HEK293T (cell line): ENCODE measurements at regions not wholly inside any gene's neighbourhood (a gene's known extent, or its start where the extent isn't known, plus 50 kb on each side); places are given as distances from the start of the nearest gene placed in this dataset.

ENCODE experiments used
- CTCF ChIA-PET: fragments of 350-600 bp; formaldehyde crosslinking; extraction: SDS; loops from one replicate; lab custom pipeline; 2021; ENCODE audit warnings: antibody characterized with exemption, inconsistent platforms; lab: Yijun Ruan, JAX
- POLR2A ChIA-PET: fragments of 350-600 bp; formaldehyde crosslinking; extraction: SDS; loops from one replicate; lab custom pipeline; 2020; ENCODE audit warnings: antibody characterized with exemption, inconsistent platforms; lab: Yijun Ruan, JAX
- DNase-seq: peaks from one replicate; pipeline ENCODE4 v3.0.0; 2012; ENCODE audit warnings: mixed read lengths; ENCODE audit errors: extremely low spot score
- ARNT ChIP-seq: fragments of 450-650 bp; IDR thresholded peaks from 2 replicates; pipeline ENCODE4 v1.6.1; 2017; ENCODE audit warnings: mild to moderate bottlenecking
- BHLHE40 ChIP-seq: fragments of 450-650 bp; IDR thresholded peaks from 2 replicates; pipeline ENCODE4 v1.6.1; 2016; ENCODE audit warnings: mild to moderate bottlenecking, moderate library complexity, borderline replicate concordance
- CTBP1 ChIP-seq: fragments of 450-650 bp; IDR thresholded peaks from 2 replicates; pipeline ENCODE4 v1.6.1; 2016; ENCODE audit warnings: borderline replicate concordance
- ELF4 ChIP-seq: fragments of 450-650 bp; IDR thresholded peaks from 2 replicates; pipeline ENCODE4 v1.6.1; 2017; ENCODE audit warnings: antibody characterized with exemption
- FOXA1 ChIP-seq: fragments of 450-650 bp; IDR thresholded peaks from 2 replicates; pipeline ENCODE4 v1.6.1; 2016; ENCODE audit warnings: mild to moderate bottlenecking
- FOXK2 ChIP-seq: fragments of 450-650 bp; IDR thresholded peaks from 2 replicates; pipeline ENCODE4 v1.6.1; 2016; ENCODE audit warnings: mild to moderate bottlenecking
- FOXM1 ChIP-seq: fragments of 450-650 bp; IDR thresholded peaks from 2 replicates; pipeline ENCODE4 v1.6.1; 2017; ENCODE audit warnings: mild to moderate bottlenecking, borderline replicate concordance
- HDGF ChIP-seq: fragments of 450-650 bp; IDR thresholded peaks from 2 replicates; pipeline ENCODE4 v1.6.1; 2017; ENCODE audit warnings: antibody characterized with exemption, borderline replicate concordance
- L3MBTL2 ChIP-seq: fragments of 450-650 bp; conservative IDR thresholded peaks from 2 replicates; pipeline ENCODE4 v1.6.1; 2016; ENCODE audit warnings: mild to moderate bottlenecking
- LEF1 ChIP-seq: fragments of 450-650 bp; IDR thresholded peaks from 2 replicates; pipeline ENCODE4 v1.6.1; 2017; ENCODE audit warnings: mild to moderate bottlenecking, borderline replicate concordance
- NFRKB ChIP-seq: fragments of 450-650 bp; IDR thresholded peaks from 2 replicates; pipeline ENCODE4 v1.6.1; 2016; ENCODE audit warnings: mild to moderate bottlenecking, moderate library complexity
- SP1 ChIP-seq: fragments of 450-650 bp; IDR thresholded peaks from 2 replicates; pipeline ENCODE4 v1.6.1; 2017
- SUZ12 ChIP-seq: fragments of 450-650 bp; IDR thresholded peaks from 2 replicates; pipeline ENCODE4 v1.6.1; 2016; ENCODE audit warnings: mild to moderate bottlenecking
- TARDBP ChIP-seq: fragments of 450-650 bp; IDR thresholded peaks from 2 replicates; pipeline ENCODE4 v1.6.1; 2016
- ZNF384 ChIP-seq: fragments of 450-650 bp; IDR thresholded peaks from 2 replicates; pipeline ENCODE4 v1.6.1; 2016
- TF ChIP-seq, protein P1 (sequence below): fragments of 450-650 bp; IDR thresholded peaks from 2 replicates; pipeline ENCODE4 v1.6.1; 2016

- no peak for DNase-seq
- TF ChIP-seq ZNF384 (no peak), TARDBP (no peak)
- ChIA-PET POLR2A (no interaction called here), CTCF (no interaction called here)
Measured at GRCh38 chr11:32317643-32318042, 117.7 kb downstream of the WT1 start.

GRCh38 chr11:32318071-32319055, 117.0 kb downstream of the WT1 start:
- ChIA-PET CTCF (no interaction called here), POLR2A (no interaction called here)
- TF ChIP-seq CTBP1: no peak
- no peak for TF ChIP-seq LEF1
- no peak for TF ChIP-seq ARNT
- TF ChIP-seq FOXK2: no peak
- no peak for TF ChIP-seq ELF4
- TF ChIP-seq HDGF: no peak
- no peak for DNase-seq

DNA sequence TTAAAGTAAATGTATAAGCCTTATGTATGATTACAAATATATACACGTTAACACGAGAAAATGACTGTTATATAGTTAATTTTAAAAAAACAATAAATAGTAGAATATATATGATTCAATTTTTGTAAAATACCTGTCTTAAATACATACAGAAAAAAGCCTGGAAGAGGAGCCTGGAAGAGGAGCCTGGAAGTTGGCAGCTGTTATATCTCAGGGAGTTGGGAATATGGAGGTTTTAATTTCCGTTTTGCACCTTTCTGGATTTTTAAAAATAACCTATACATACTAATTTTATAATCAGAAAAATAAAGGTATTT, 111.6 kb downstream of the WT1 start:
- POLR2A ChIA-PET: no interaction called here
- CTCF ChIA-PET: interaction anchor here (0.6 to 1.1 kb wide), 8 partner anchors 11 to 738 kb away, joined by 3 to 4 read pairs (median 3); no protein-coding TSS in a partner anchor
- no peak for DNase-seq
- no peak for TF ChIP-seq ARNT
- TF ChIP-seq NFRKB: no peak
- TF ChIP-seq FOXK2: no peak

GRCh38 chr11:32325187-32325586, 110.2 kb downstream of the WT1 start:
- no peak for DNase-seq

DNA sequence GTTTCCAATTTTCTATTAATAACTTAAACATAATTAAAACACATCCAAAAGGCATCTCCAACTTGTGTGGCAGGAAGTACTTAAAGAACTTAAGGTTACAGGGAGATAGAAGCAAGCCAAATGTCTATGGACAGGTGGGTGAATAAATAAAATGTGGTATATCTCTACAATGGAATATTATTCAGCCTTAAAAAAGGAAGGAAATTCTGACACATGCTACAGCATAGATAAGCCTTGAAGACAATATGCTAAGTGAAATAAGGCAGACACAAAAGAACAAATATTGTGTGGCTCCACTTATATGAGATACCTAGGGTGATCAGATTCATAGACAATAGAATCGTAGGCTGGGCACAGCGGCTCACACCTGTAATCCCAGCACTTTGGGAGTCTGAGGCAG, 109.6 kb downstream of the WT1 start:
- TF ChIP-seq CTBP1 (no peak), ARNT (no peak), ELF4 (no peak), ZNF384 (no peak), TARDBP (no peak), NFRKB (no peak), SUZ12 (no peak), L3MBTL2 (no peak), BHLHE40 (no peak), FOXA1 (no peak), FOXK2 (no peak), FOXM1 (no peak), LEF1 (no peak), SP1 (no peak), HDGF (no peak)
- TF ChIP-seq, protein P1, sequence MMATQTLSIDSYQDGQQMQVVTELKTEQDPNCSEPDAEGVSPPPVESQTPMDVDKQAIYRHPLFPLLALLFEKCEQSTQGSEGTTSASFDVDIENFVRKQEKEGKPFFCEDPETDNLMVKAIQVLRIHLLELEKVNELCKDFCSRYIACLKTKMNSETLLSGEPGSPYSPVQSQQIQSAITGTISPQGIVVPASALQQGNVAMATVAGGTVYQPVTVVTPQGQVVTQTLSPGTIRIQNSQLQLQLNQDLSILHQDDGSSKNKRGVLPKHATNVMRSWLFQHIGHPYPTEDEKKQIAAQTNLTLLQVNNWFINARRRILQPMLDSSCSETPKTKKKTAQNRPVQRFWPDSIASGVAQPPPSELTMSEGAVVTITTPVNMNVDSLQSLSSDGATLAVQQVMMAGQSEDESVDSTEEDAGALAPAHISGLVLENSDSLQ: no peak
- CTCF ChIA-PET: no interaction called here
- POLR2A ChIA-PET: no interaction called here
- no peak for DNase-seq

More at GRCh38 chr11:32325187-32325586, 110.2 kb downstream of the WT1 start:
- POLR2A ChIA-PET: no interaction called here
- no peak for TF ChIP-seq FOXA1
- TF ChIP-seq ARNT: no peak
- CTCF ChIA-PET: interaction anchor here (0.5 to 1.1 kb wide), 2 partner anchors 17 to 403 kb away, joined by 3 to 7 read pairs; no protein-coding TSS in a partner anchor

GRCh38 chr11:32326522-32326921, 108.8 kb downstream of the WT1 start:
- DNase-seq: no peak
- ChIA-PET POLR2A (no interaction called here), CTCF (no interaction called here)
- no peak for TF ChIP-seq FOXA1
- TF ChIP-seq TARDBP: no peak
- TF ChIP-seq NFRKB: no peak
- no peak for TF ChIP-seq FOXK2
- no peak for TF ChIP-seq CTBP1
- TF ChIP-seq ZNF384: no peak
- no peak for TF ChIP-seq LEF1
- TF ChIP-seq ELF4: no peak
- no peak for TF ChIP-seq L3MBTL2

DNA sequence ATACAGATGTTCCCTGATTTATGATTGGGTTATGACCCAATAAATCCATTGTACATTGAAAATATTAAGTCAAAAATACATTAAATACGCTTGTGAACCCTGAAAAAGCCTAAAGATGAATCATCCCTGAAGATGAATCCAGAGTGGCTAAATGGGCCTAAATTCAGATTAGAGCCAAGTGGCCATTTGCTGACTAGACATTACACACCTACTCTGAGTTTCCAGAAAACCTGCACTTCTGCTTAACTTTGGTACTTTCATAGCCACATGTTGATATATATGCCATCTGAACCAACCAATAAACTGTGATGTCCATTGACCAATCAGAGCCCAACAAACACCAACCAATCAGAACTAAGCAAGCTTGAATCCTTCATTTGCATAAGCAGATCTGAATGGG, 106.9 kb downstream of the WT1 start:
- CTCF ChIA-PET: no interaction called here
- POLR2A ChIA-PET: no interaction called here
- DNase-seq: no peak
- no peak for TF ChIP-seq ARNT
- TF ChIP-seq FOXM1: no peak
- TF ChIP-seq FOXK2: no peak
- no peak for TF ChIP-seq CTBP1
- TF ChIP-seq LEF1: no peak
- no peak for TF ChIP-seq HDGF
- no peak for TF ChIP-seq ZNF384
- TF ChIP-seq, protein P1: no peak
- no peak for TF ChIP-seq SUZ12
- no peak for TF ChIP-seq L3MBTL2
- no peak for TF ChIP-seq FOXA1
- no peak for TF ChIP-seq TARDBP
- TF ChIP-seq SP1: no peak
- no peak for TF ChIP-seq NFRKB
